ENCODE measurements at regions not wholly inside any gene's neighbourhood (a gene's known extent, or its start where the extent isn't known, plus 50 kb on each side); places are given as distances from the start of the nearest gene placed in this dataset.

GRCh38 chr13:97564956-97565355 lies 131.0 kb downstream of the RAP2A start:
- no peak for DNase-seq

- no peak for DNase-seq
Measured at GRCh38 chr13:97565906-97566305, 131.9 kb downstream of the RAP2A start.

- no peak for DNase-seq
Measured at GRCh38 chr13:97566907-97567306, 132.9 kb downstream of the RAP2A start.

- DNase-seq, result no peak
Measured at GRCh38 chr13:97567510-97568243, 133.7 kb downstream of the RAP2A start.

GRCh38 chr13:97568850-97569249 lies 134.9 kb downstream of the RAP2A start:
- no peak for DNase-seq

GRCh38 chr13:97569841-97570240 lies 135.9 kb downstream of the RAP2A start:
- no peak for DNase-seq

- no peak for DNase-seq
Measured at GRCh38 chr13:97570442-97570841, 136.5 kb downstream of the RAP2A start.

- no peak for DNase-seq
Measured at GRCh38 chr13:97573011-97573410, 139.0 kb downstream of the RAP2A start.

- DNase-seq, result no peak
Measured at GRCh38 chr13:97574926-97575325, 141.0 kb downstream of the RAP2A start.

GRCh38 chr13:97577026-97577425 lies 143.1 kb downstream of the RAP2A start:
- no peak for DNase-seq

GRCh38 chr13:97582170-97582569 lies 148.2 kb downstream of the RAP2A start:
- no peak for DNase-seq

- no peak for DNase-seq
Measured at GRCh38 chr13:97583907-97584497, 150.0 kb downstream of the RAP2A start.

- no peak for DNase-seq
Measured at GRCh38 chr13:97586941-97587340, 153.0 kb downstream of the RAP2A start.

GRCh38 chr13:97588993-97589392 lies 155.0 kb downstream of the RAP2A start:
- DNase-seq, result no peak

- DNase-seq, result no peak
Measured at GRCh38 chr13:97600458-97601075, 166.6 kb downstream of the RAP2A start.

GRCh38 chr13:97615266-97615665 lies 181.3 kb downstream of the RAP2A start:
- DNase-seq, result no peak

- DNase-seq, result no peak
Measured at GRCh38 chr13:97616385-97616784, 182.4 kb downstream of the RAP2A start.

GRCh38 chr13:97621025-97621424 lies 187.1 kb downstream of the RAP2A start:
- no peak for DNase-seq

GRCh38 chr13:97621631-97622030 lies 187.7 kb downstream of the RAP2A start:
- no peak for DNase-seq

GRCh38 chr13:97627566-97627965 lies 193.6 kb downstream of the RAP2A start:
- DNase-seq, result peak; percentile 85

- DNase-seq, result no peak
Measured at GRCh38 chr13:97629601-97630272, 195.8 kb downstream of the RAP2A start.

GRCh38 chr13:97630725-97631124 lies 196.8 kb downstream of the RAP2A start:
- no peak for DNase-seq

- DNase-seq, result no peak
Measured at GRCh38 chr13:97631158-97631557, 197.2 kb downstream of the RAP2A start.

- no peak for DNase-seq
Measured at GRCh38 chr13:97639236-97639635, 205.3 kb downstream of the RAP2A start.

Data from left hindlimb (tissue), 1 donor.